NCI-H2107 (cell line): ENCODE measurements at regions not wholly inside any gene's neighbourhood (a gene's known extent, or its start where the extent isn't known, plus 50 kb on each side); places are given as distances from the start of the nearest gene placed in this dataset.

Source experiments
- DNase-seq: peaks from one replicate; lab custom pipeline; 2025; lab: John Stamatoyannopoulos, UW

DNA sequence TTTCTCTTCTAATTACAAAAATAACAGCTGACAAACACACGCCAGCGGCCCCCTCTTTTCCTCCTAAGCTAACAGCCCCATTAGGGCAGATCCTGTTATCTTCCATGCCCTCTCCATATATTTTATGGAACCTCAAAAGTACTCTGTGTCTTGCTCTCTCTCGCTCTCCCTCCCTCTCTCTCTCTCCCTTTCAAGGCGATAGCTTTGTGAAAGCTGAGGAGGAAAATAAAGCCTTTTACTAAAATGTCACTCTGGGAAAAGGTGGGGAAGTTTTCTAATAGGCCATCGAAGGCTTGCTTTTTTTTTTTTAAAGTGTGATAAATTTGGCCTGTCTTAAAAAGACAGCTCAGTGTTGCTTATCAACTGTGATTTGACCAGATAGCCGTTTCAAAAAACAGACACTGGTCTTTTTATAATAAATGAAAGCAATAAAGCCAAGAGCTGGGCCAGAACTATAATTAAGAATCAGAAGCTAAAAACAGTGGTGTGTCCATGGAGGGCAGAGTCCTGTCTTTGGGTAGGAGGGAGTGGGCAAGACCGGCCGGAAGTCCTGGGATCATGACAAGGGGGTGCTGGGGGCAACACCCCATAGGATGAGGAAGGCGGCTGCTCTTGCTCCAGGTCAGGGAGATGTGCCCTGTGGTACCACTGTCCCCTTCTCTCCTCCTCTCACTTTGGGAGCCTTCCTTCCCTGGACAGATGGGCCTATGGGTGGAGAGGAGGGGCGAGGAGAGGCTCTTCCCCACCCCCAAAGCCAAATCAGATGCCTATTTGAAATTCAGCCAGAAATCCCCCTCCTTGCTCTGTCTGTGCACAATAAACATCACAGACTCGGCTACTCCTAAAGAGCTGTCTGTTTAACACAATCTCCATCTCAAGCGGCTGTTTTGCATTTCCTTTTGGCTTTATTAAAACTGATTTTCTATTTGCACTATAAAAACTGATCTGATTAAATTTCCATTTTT is 267.2 kb downstream of the BUD13 start:
- DNase-seq = no peak

DNA sequence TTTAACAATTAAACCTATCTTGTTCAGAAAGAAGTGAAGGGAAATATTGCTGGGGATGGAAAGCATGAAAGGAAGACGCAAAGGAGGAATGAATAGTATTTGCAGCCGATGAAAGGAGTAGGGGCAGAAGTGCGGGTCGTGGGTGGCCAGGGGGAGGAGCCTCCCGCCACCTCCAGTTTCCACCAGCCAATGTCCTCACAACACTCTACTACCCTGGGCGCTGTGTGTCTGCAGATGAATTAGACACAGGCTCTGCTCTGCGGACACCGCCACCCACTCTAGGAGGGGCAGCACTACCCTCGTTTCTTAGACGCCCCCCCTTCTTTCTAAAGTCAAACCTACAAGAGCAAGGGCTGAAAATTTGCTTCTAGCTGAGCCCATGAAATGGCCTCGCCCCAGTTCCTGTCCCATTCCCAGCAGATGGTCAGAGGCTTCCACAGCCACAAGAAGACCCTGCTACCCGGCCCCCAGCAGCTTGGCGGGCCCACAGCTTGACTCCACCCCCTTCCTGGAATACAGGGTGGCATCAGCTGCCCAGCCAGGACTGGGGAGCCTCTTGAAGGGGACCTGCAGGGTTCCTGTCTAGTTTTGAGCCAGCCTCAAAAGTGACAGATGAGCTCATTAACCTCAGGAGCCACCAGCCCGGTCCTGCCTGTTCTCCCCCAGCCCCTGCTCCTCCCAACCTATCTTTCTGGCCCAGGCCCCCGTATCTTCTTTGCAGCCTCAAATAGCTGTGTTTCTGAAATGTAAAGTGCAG is 268.1 kb downstream of the BUD13 start:
- DNase-seq = no peak

GRCh38 chr11:116503216-116504160 is 269.3 kb downstream of the BUD13 start:
- no peak for DNase-seq

DNA sequence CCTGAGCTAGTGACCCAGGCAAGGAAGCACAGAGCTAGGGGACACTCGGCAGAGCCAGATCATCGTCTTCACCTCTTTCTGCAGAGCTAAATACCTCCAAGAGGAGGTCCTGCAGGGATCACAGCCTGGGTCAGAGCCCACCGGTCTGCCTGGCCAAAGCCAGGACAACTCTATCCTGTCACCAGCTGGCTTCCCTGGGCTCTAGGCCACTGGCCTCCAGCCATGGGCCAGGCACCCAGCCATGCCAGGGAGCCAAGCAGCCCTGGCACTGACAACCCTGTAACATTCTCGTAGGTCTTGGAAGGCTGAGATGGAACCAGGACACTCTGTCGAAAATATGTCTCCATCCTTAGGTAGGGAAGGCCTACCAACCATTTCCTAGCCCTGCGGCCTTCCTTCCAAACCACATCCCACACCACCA is 270.1 kb downstream of the BUD13 start:
- no peak for DNase-seq

DNA sequence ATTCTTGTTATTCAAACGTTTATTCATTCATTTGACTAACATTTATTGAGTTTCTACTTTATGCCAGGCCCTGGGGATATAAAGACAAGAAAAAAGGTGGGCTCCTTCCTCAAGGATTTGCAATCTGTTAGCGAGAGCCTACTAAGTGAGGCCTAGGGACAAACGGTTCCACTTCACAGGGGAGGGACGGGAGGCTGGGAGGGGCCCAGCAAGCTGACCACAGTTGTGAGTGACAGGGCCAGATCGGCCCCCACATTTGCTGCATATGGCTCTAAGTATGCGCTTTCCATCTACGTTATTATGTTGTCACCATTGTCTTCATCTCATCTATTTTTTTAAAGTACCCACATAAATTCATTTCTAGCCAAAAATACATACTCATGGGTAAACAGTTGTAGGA is 271.1 kb downstream of the BUD13 start:
- no peak for DNase-seq

GRCh38 chr11:116500947-116501602 is 271.7 kb downstream of the BUD13 start:
- DNase-seq = peak; percentile 2

- no peak for DNase-seq
Observed at GRCh38 chr11:116500026-116500946, 272.5 kb downstream of the BUD13 start.

GRCh38 chr11:116499396-116500003 is 273.3 kb downstream of the BUD13 start:
- peak; percentile 30 for DNase-seq

DNA sequence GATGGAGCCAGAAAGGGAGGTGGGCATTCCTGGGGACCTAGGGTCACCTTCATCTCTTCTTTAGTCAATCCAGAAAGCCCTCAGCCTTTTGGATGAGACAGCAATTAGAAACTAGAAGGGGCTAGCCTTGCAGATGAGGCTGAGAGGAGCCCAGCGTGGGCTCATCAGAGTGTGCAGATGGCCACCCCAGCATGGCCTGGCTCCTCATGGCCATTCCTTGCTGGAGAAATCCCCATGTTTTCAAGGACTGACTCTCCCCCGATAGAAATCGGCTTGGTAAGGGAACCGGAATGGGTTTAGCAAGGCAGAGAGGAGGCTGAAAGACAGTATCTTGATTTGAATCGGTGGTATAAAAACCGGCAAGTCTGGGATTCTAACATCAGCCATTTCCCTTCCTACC is 274.6 kb downstream of the BUD13 start:
- no peak for DNase-seq

DNA sequence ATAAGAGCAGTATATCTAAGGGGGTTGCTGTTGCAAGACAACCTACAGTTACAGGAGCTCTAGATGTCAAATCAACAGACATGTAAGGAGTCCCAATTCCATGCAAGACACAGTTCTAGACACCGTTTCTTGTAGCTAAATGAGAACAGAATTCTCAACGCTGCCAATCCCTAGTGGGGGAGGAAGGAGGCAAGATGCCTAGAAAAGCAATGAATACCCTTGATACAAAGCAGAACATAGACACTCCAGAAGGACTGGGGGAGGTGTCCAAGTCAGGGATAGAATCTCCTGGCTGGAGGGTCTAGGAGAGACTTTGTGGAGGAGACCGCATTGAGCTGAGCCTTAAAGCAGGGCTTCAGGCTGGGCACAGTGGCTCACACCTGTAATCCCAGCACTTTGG is 280.2 kb downstream of the BUD13 start:
- no peak for DNase-seq

DNA sequence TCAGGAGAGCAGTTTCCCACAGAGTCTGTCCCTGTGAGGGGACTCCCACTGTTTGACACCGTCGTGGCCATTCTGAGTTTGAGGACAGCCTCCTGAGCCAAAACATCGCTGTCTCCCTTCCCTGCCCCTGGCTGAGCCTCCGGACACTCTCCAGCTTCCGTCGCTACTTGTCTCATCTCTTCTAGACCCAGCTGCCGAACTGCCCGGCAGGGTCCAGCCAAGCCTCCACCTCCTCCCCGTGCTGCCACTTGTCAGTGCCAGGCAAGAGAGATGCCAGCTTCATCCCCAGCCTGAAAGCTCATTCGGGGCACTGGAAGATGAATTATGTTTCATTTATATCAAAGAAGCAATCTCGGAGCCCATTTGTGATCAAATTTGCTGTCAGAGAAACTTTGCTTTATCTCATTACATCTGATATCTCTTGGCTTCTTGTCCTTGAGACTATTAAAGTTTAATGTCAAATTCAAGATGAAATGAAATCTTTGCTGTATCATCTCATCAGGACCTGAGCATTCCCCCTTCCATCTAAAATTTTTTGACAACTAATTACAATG is 283.9 kb downstream of the BUD13 start:
- DNase-seq = no peak

- no peak for DNase-seq
Observed at GRCh38 chr11:116485425-116485824, 287.4 kb downstream of the BUD13 start.

GRCh38 chr11:116482716-116483115 is 290.1 kb downstream of the BUD13 start:
- no peak for DNase-seq

DNA sequence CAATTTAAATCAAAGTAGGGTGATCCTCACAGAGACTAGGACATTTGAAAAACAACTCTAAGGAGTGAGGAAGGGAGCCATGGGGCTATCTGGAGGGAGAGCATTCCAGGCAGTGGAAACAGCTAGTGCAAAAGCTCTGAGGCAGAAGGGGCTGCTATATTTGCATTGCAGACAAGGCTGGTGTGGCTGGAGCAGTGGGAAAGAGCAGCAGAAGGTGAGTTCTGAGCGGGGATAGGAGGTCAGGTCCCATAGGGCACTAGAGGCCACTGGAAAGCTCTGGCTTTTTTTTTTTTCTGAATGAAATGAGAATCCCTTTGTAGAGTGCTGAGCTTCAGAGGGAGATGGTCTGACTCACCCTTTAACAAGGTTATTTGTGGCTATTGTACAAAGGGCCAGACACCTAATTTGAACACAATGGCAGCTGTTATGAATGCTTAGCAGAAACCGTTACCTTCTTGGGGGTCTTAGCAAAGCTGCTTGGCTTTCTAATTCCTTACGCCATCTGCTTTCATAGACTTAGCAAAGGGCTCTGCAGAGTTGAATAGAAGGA is 291.6 kb downstream of the BUD13 start:
- DNase-seq = no peak

DNA sequence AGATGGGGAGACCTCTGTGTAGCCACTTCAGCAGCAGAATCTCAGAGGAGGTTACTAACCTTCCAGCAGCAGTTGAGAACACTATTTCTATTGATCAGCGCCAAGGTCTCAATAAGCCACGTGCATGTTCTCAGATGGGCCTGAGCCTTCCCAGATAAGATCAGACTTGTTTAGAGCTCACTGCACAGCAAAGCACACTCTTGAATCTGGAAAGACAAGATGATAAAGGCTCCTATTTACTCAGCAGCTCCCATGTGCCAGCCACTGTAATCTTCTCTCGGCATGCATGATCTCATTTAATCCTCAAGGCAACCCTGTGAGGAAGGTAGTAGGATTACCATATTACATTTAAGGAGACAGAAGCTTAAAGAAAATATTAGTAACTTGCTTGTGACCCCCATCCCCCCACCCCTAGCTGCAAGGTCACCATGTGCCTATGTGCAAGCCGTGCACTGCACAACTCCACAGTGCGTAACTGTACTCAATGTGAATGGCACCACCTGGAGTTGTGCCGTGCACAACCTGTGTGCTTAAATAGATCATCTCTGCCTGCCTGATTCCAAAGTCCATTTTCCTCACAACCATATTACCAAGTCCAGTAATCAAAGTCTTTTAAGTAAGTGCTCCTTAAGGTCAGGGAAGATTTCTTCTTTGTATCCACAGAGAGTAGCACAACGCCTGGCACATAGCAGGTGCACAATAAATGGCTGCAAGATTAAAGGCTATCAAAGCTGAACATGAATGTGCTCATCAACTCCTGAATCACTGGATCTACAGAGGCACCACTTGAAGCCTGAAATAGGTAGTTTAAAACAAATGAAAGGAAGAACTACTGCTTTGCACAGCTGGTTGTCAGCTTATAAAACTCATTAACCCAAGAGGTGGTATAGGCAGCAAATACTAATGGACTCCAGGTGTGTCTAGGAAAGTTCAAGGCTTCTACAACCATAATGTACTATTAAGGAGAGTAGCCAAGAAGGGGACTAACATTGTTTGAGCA is 293.8 kb downstream of the BUD13 start:
- no peak for DNase-seq

DNA sequence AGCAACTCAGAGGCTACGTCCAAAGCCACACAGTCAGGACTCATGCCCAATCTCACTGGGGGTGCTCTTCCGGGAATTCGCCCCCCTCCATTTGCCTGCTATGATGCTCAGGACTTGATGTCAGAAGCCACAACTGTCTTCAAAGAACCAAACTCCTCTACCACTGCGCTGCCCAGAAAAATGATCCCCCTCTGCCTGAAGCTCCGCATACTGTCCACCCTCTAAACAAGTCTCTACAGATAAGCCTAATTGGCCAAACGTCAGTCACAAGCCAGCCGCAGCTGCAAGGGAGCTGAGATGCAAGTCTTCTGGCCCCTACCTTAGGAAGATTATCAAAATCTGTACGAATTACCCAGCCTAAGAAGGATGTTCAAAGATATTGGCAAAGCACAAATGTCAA is 294.6 kb downstream of the BUD13 start:
- no peak for DNase-seq

DNA sequence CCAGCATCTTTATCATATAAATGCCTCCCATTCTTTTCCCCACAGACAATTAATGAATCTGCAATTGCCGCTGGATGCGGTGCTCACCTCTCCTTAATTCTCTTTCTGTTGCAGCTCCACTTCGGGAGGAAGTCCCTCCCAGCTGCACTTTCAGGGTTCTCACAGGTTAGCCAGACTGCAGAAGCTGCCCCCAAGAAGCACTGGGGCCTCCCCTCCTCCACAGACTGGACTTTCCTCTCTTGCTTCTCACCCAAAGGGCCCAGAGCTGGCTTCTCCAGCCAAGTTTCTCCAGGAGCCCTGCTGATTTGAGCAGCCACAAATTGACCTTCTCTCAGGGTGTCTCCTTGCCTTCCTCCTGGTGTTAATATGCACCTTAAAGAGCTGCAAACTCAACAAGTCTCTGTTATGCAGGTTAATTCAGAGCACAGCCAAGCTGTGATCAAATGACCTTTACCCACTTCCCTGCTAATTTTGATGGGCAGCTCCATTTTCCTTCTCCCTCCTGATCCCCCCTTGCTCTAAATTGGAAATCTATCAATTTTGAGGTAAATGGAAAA is 298.9 kb downstream of the BUD13 start:
- DNase-seq = no peak
